HG03558 (cell line): ENCODE measurements at regions not wholly inside any gene's neighbourhood (a gene's known extent, or its start where the extent isn't known, plus 50 kb on each side); places are given as distances from the start of the nearest gene placed in this dataset.

ENCODE experiments used
- ATAC-seq: cut with Tn5 transposase; IDR thresholded peaks from one replicate; pipeline ENCODE4 v1.9.1; 2021; ENCODE audit warnings: moderate number of reproducible peaks; ENCODE audit not compliant: unreplicated experiment; ENCODE audit errors: extremely low read depth

GRCh38 chr12:89954259-89954658 lies 245.6 kb upstream of the ATP2B1 start:
- ATAC-seq = no peak

GRCh38 chr12:89951694-89952060 lies 243.0 kb upstream of the ATP2B1 start:
- ATAC-seq = no peak

- no peak for ATAC-seq
Measured at GRCh38 chr12:89951050-89951693, 242.5 kb upstream of the ATP2B1 start.

- ATAC-seq = no peak
Measured at GRCh38 chr12:89950421-89950820, 241.8 kb upstream of the ATP2B1 start.

GRCh38 chr12:89949457-89950195 lies 241.0 kb upstream of the ATP2B1 start:
- peak; percentile 91 for ATAC-seq

GRCh38 chr12:89948271-89949175 lies 239.9 kb upstream of the ATP2B1 start:
- ATAC-seq = no peak

GRCh38 chr12:89947437-89948270 lies 239.0 kb upstream of the ATP2B1 start:
- no peak for ATAC-seq

DNA sequence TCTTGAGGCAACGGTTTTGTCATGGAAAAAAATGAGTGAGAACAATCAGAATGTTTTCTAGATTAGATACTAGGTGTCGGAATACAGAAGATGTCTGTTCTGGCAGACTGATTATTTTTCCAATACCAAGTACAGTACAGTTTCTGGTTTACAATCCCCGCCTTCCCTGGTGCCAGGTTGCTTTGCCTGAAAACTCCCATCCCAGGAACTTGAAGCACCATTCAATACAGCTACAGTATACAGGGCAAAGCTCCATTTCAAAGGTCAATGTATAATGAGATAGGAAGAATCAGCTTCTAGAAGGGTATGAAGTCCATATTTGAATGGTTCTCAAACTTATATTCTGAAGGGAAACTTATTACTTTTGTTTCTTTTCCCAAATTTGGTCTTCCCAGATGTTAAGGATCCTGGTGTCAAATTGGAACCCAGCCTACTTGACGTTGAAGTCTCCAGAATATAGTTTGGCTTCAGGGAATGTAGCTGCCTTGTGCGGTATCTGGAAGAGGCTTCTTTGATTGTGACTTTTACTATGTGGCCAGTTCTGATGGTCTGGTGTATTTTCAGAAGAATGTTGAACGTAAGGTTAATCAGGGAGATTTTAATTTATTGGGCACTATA lies 238.0 kb upstream of the ATP2B1 start:
- no peak for ATAC-seq

DNA sequence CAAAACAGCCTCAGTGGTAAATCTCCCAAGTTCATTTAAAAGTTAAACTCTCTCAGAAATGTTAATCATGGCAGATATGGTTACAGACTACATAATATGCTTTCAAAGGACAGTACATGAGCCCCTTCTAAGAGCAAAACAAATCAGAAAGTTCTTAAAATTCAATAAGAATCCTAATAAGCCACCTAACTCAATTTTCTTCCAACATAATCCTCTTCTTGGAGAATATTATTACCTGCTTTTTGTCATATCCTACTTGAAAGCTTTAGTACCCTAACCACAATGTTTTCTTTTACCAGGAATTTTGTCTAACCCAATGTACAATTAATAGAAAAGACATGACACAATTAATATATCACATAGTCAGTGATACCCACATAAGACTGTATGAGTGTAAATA lies 236.5 kb upstream of the ATP2B1 start:
- ATAC-seq = no peak

- no peak for ATAC-seq
Measured at GRCh38 chr12:89943463-89943862, 234.8 kb upstream of the ATP2B1 start.

- ATAC-seq = no peak
Measured at GRCh38 chr12:89941436-89941835, 232.8 kb upstream of the ATP2B1 start.

DNA sequence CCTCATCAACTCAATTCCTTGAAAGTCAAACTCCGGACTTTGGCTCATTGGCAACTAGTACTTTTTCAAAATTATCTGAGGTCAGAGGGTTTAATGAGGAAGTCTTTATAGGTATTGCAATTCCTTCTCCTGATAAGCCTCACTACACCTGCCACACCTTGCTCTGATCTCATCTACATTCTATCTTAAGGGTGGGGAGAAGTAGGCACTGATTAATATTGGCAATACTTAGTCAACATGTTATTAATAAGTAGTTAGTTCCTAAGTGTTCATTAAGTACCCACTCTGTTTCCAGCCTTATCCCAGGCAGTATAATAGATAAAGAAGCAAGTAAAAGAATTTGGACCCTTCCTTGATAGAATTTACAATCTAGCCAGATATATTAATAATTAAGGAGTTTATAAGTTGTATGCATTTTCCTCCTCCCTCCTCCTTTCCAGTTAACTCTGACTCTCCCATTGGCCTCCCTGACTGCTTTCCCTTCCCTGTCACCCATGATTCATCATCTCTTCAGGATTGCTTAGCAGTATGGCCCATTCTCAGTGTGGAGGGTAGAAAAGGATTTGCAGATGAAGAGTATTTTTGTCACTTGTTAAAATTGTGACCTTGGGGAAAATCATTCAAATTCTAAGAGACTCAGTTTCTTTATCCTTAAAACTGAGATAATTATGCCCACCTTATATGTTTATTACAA lies 231.0 kb upstream of the ATP2B1 start:
- no peak for ATAC-seq

GRCh38 chr12:89936631-89937030 lies 228.0 kb upstream of the ATP2B1 start:
- no peak for ATAC-seq

DNA sequence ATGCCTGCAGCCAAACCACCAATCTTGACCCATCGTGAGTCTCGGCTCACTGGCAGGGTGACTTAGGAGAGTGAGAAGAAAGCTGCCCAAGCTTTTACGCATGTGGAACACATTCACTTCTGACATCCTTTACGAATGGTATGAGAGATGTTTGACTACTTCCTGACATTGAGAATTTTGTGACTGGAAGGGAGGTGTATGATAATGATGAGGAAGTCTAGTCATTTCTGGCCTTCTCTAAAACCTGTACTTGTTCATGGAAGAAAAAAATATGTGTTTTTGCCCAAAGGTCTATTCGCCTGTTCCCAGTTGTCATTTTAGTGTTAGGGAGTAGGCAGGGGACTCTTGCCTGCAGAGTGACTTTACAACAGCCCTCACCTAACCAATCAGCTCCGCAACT lies 227.2 kb upstream of the ATP2B1 start:
- ATAC-seq = peak; percentile 57

- no peak for ATAC-seq
Measured at GRCh38 chr12:89933911-89934310, 225.3 kb upstream of the ATP2B1 start.

- ATAC-seq = no peak
Measured at GRCh38 chr12:89932954-89933353, 224.3 kb upstream of the ATP2B1 start.

DNA sequence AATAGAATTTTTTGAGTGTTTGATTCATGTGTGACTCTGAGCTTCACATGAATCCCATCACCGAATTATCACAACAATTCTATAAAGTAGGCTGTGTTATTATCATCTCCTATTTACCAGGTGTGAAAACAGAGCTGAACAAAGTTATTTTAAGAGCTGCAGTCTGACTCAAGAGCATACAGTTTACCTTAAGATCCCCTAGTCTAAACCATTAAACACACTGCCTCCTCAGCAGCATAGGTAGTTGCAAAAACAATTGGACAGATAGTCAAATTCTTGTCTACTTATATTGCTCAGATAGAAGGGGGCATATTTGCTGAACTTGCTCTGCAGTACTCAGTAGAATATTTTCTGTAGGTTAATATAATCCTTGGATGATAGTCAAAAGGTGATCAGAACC lies 219.8 kb upstream of the ATP2B1 start:
- ATAC-seq = no peak

DNA sequence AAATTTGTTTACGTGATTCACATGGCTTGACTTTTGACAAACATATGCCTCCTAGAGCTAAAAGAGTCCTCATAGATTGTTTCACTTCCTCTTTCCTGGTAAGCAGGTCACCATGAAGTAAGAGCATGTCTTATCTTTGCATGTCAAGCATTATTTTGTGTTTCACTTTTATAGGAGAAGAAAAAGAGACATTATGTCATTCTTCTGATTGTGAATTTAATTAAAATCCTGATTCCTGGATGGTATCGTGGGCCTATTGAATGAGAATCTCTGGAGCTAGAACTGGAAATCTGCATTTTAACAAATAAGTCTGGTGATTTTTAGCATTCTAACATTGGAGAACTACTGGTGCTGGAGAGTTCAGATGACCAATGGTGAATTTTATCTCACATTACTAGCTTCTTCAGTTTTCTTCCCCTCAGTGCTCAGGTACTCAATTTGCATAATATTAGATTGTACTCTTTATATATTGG lies 218.6 kb upstream of the ATP2B1 start:
- ATAC-seq = peak; percentile 97

GRCh38 chr12:89924191-89924590 lies 215.6 kb upstream of the ATP2B1 start:
- no peak for ATAC-seq
